Smooth muscle cell (in vitro differentiated cells): ENCODE measurements at regions not wholly inside any gene's neighbourhood (a gene's known extent, or its start where the extent isn't known, plus 50 kb on each side); places are given as distances from the start of the nearest gene placed in this dataset.
A peak's percentile ranks its signal among the peaks of the same experiment; 100 is the strongest.

Experiments used
- DNase-seq: peaks from one replicate; lab custom pipeline; 2025; ENCODE audit not compliant: unreplicated experiment; lab: John Stamatoyannopoulos, UW
- H2AFZ ChIP-seq: fragments of 200-600 bp; sonication (generic); 2 replicates; pipeline ENCODE4 v1.6.0; 2016; ENCODE audit warnings: antibody characterized with exemption, low read depth, mild to moderate bottlenecking
- H3F3A ChIP-seq: fragments of 200-600 bp; sonication (generic); 2 replicates; pipeline ENCODE4 v1.6.0; 2017; ENCODE audit warnings: antibody characterized with exemption, low read depth
- H3K27ac ChIP-seq: fragments of 200-600 bp; sonication (generic); 2 replicates; pipeline ENCODE4 v1.5.1; 2016; ENCODE audit warnings: low read depth, mild to moderate bottlenecking
- H3K27me3 ChIP-seq: fragments of 200-600 bp; sonication (generic); 2 replicates; pipeline ENCODE4 v1.6.1; 2016; ENCODE audit warnings: low read depth, mild to moderate bottlenecking
- H3K36me3 ChIP-seq: fragments of 200-600 bp; sonication (generic); 2 replicates; pipeline ENCODE4 v1.5.1; 2016; ENCODE audit warnings: low read depth
- H3K4me1 ChIP-seq: fragments of 200-600 bp; sonication (generic); 2 replicates; pipeline ENCODE4 v1.5.1; 2016; ENCODE audit warnings: low read depth
- H3K4me2 ChIP-seq: fragments of 200-600 bp; sonication (generic); 2 replicates; pipeline ENCODE4 v1.6.0; 2016; ENCODE audit warnings: mild to moderate bottlenecking
- H3K4me3 ChIP-seq: fragments of 200-600 bp; sonication (generic); 2 replicates; pipeline ENCODE4 v1.5.1; 2016; ENCODE audit warnings: mild to moderate bottlenecking
- H3K79me2 ChIP-seq: fragments of 200-600 bp; sonication (generic); 2 replicates; pipeline ENCODE4 v1.6.0; 2016; ENCODE audit warnings: low read depth, mild to moderate bottlenecking
- H3K9ac ChIP-seq: fragments of 200-600 bp; sonication (generic); 2 replicates; pipeline ENCODE4 v1.6.0; 2016; ENCODE audit warnings: low read depth
- H3K9me3 ChIP-seq: fragments of 200-600 bp; sonication (generic); replicated peaks from 2 replicates; pipeline ENCODE4 v1.5.1; 2016; ENCODE audit warnings: low read depth
- H4K20me1 ChIP-seq: fragments of 200-600 bp; sonication (generic); 2 replicates; pipeline ENCODE4 v1.6.0; 2016; ENCODE audit warnings: low read depth
- CTCF ChIP-seq: fragments of 200-600 bp; sonication (generic); IDR thresholded peaks from 2 replicates; pipeline ENCODE4 v1.5.1; 2017; ENCODE audit warnings: borderline replicate concordance, mild to moderate bottlenecking, antibody characterized with exemption; ENCODE audit not compliant: insufficient read depth, poor library complexity, severe bottlenecking
- WGBS: methylation state at CpG from one replicate; pipeline ENCODE4 v1.1.7; 2016; ENCODE audit warnings: low lambda C conversion rate; 5-methylcytosine and 5-hydroxymethylcytosine counted together

GRCh38 chr5:13572163-13572562, 372.3 kb downstream of the DNAH5 start:
- Histone ChIP-seq H3K9me3 (no peaks in the 10 kb centered on the region), H3F3A (no peaks in the 10 kb centered on the region), H3K79me2 (no peaks in the 10 kb centered on the region), H3K4me3 (no peak overlapping the region), H3K36me3 (no peaks in the 10 kb centered on the region), H3K4me1 (no peaks in the 10 kb centered on the region), H3K9ac (no peak overlapping the region), H4K20me1 (no peaks in the 10 kb centered on the region), H3K27me3 (no peaks in the 10 kb centered on the region), H3K4me2 (no peak overlapping the region), H2AFZ (no peak overlapping the region), H3K27ac (no peak overlapping the region)
- TF ChIP-seq CTCF = no peak
- 65% methylated on average over 4 of the region's 4 CpGs for WGBS
- no peak for DNase-seq

GRCh38 chr5:13569090-13569715, 375.3 kb downstream of the DNAH5 start:
- Histone ChIP-seq H3K9ac (no peak overlapping the region), H3K4me1 (no peaks in the 10 kb centered on the region), H3K9me3 (no peaks in the 10 kb centered on the region), H3K36me3 (no peaks in the 10 kb centered on the region), H3K4me3 (no peak overlapping the region), H3K79me2 (no peaks in the 10 kb centered on the region), H3K27ac (no peak overlapping the region), H3F3A (no peaks in the 10 kb centered on the region), H2AFZ (no peak overlapping the region), H4K20me1 (no peaks in the 10 kb centered on the region), H3K27me3 (no peaks in the 10 kb centered on the region), H3K4me2 (no peak overlapping the region)
- 91% methylated on average over 3 of the region's 3 CpGs for WGBS
- no peak for DNase-seq
- no peak for TF ChIP-seq CTCF

- Histone ChIP-seq H3K4me1 (no peaks in the 10 kb centered on the region), H3K36me3 (no peaks in the 10 kb centered on the region), H3K79me2 (no peaks in the 10 kb centered on the region), H3F3A (no peaks in the 10 kb centered on the region), H3K27ac (no peak overlapping the region), H3K27me3 (no peaks in the 10 kb centered on the region), H4K20me1 (no peaks in the 10 kb centered on the region), H2AFZ (no peak overlapping the region), H3K9ac (no peak overlapping the region), H3K9me3 (no peaks in the 10 kb centered on the region), H3K4me3 (no peak overlapping the region), H3K4me2 (no peak overlapping the region)
- no peak for DNase-seq
- no peak for TF ChIP-seq CTCF
Measured at GRCh38 chr5:13567819-13568218, 376.7 kb downstream of the DNAH5 start.

GRCh38 chr5:13566871-13567339, 377.6 kb downstream of the DNAH5 start:
- Histone ChIP-seq H3K27me3 (no peaks in the 10 kb centered on the region), H3K4me1 (no peaks in the 10 kb centered on the region), H3K4me2 (peak overlapping the region; percentile 31), H3K36me3 (no peaks in the 10 kb centered on the region), H3K9me3 (no peaks in the 10 kb centered on the region), H3F3A (no peaks in the 10 kb centered on the region), H4K20me1 (no peaks in the 10 kb centered on the region), H3K9ac (no peak overlapping the region), H3K27ac (peak overlapping the region; percentile 65), H3K4me3 (no peak overlapping the region), H2AFZ (no peak overlapping the region), H3K79me2 (no peaks in the 10 kb centered on the region)
- TF ChIP-seq CTCF = no peak
- 41% methylated on average over 3 of the region's 3 CpGs for WGBS
- DNase-seq = no peak
